T-helper 1 cell treated with Interleukin-12 subunit alpha and Interleukin-12 subunit beta and Interleukin-4 antibody, amounts not matched to agents 30 ng/mL and 1 ng/mL, for 36 hours (primary cell): ENCODE measurements at regions not wholly inside any gene's neighbourhood (a gene's known extent, or its start where the extent isn't known, plus 50 kb on each side); places are given as distances from the start of the nearest gene placed in this dataset.

ENCODE experiments used
- intact Hi-C: fragments of 100-400 bp; cut with micrococcal nuclease; formaldehyde crosslinking; loops from one replicate; pipeline ENCODE4 v1.15.1; 2024

GRCh38 chr1:29497395-29498125, 261.2 kb downstream of the PTPRU start:
- intact Hi-C loops = no loop called here

GRCh38 chr1:29496701-29497100, 260.4 kb downstream of the PTPRU start:
- intact Hi-C loops = no loop called here

GRCh38 chr1:29490204-29490934, 254.0 kb downstream of the PTPRU start:
- intact Hi-C loops = no loop called here

GRCh38 chr1:29489471-29489870, 253.1 kb downstream of the PTPRU start:
- intact Hi-C loops = no loop called here

GRCh38 chr1:29488794-29489311, 252.5 kb downstream of the PTPRU start:
- intact Hi-C loops = no loop called here

GRCh38 chr1:29488086-29488793, 251.9 kb downstream of the PTPRU start:
- intact Hi-C loops = no loop called here

GRCh38 chr1:29487291-29487690, 251.0 kb downstream of the PTPRU start:
- intact Hi-C loops = no loop called here

- intact Hi-C loops = no loop called here
Observed at GRCh38 chr1:29485096-29485925, 249.0 kb downstream of the PTPRU start.

GRCh38 chr1:29482991-29483390, 246.7 kb downstream of the PTPRU start:
- intact Hi-C loops = no loop called here

GRCh38 chr1:29482064-29482463, 245.7 kb downstream of the PTPRU start:
- intact Hi-C loops = no loop called here

GRCh38 chr1:29481031-29481430, 244.7 kb downstream of the PTPRU start:
- intact Hi-C loops = no loop called here

GRCh38 chr1:29478879-29479278, 242.6 kb downstream of the PTPRU start:
- intact Hi-C loops = no loop called here

GRCh38 chr1:29478151-29478791, 241.9 kb downstream of the PTPRU start:
- intact Hi-C loops = no loop called here

- intact Hi-C loops = no loop called here
Observed at GRCh38 chr1:29475326-29475725, 239.0 kb downstream of the PTPRU start.

GRCh38 chr1:29474274-29475244, 238.2 kb downstream of the PTPRU start:
- intact Hi-C loops = no loop called here

GRCh38 chr1:29473161-29473855, 237.0 kb downstream of the PTPRU start:
- intact Hi-C loops = no loop called here

GRCh38 chr1:29471487-29472313, 235.4 kb downstream of the PTPRU start:
- intact Hi-C loops = no loop called here

GRCh38 chr1:29470788-29471119, 234.4 kb downstream of the PTPRU start:
- intact Hi-C loops = no loop called here
